Colonic mucosa (tissue), 4 donors: ENCODE measurements at regions not wholly inside any gene's neighbourhood (a gene's known extent, or its start where the extent isn't known, plus 50 kb on each side); places are given as distances from the start of the nearest gene placed in this dataset.

Experiments
- DNase-seq: peaks from one replicate; pipeline ENCODE4 v3.0.0-alpha.2; 2020
- H3K27ac ChIP-seq: fragments of 200-600 bp; one replicate; pipeline ENCODE4 v1.8.0; 2021
- H3K27me3 ChIP-seq: fragments of 200-600 bp; one replicate; pipeline ENCODE4 v1.8.0; 2021
- H3K36me3 ChIP-seq: fragments of 200-600 bp; one replicate; pipeline ENCODE4 v1.8.0; 2021
- H3K4me1 ChIP-seq: fragments of 200-600 bp; one replicate; pipeline ENCODE4 v1.8.0; 2021; ENCODE audit warnings: mild to moderate bottlenecking
- H3K4me3 ChIP-seq: fragments of 200-600 bp; one replicate; pipeline ENCODE4 v1.8.0; 2021
- H3K9ac ChIP-seq, 2 donors: one replicate each; pipeline ENCODE4 v1.7.0; 2013; ENCODE audit warnings: control low read depth in 2 of 2, low read depth in 2 of 2, low read length in 2 of 2
- H3K9me3 ChIP-seq: fragments of 200-600 bp; one replicate; pipeline ENCODE4 v1.8.0; 2021
- intact Hi-C: fragments of 100-400 bp; cut with DNase I; formaldehyde crosslinking; loops from one replicate; pipeline ENCODE4 v1.14.1; 2022
- TF ChIP-seq, protein P1 (sequence below): fragments of 200-600 bp; IDR thresholded peaks from one replicate; pipeline ENCODE4 v1.8.0; 2022; ENCODE audit warnings: antibody characterized with exemption, mild to moderate bottlenecking
- donor health status: healthy.
- donor health status: DM: no; HTN: no; CAD: no.
- donor health status: DM: no; HTN: no; CAD: no.

DNA sequence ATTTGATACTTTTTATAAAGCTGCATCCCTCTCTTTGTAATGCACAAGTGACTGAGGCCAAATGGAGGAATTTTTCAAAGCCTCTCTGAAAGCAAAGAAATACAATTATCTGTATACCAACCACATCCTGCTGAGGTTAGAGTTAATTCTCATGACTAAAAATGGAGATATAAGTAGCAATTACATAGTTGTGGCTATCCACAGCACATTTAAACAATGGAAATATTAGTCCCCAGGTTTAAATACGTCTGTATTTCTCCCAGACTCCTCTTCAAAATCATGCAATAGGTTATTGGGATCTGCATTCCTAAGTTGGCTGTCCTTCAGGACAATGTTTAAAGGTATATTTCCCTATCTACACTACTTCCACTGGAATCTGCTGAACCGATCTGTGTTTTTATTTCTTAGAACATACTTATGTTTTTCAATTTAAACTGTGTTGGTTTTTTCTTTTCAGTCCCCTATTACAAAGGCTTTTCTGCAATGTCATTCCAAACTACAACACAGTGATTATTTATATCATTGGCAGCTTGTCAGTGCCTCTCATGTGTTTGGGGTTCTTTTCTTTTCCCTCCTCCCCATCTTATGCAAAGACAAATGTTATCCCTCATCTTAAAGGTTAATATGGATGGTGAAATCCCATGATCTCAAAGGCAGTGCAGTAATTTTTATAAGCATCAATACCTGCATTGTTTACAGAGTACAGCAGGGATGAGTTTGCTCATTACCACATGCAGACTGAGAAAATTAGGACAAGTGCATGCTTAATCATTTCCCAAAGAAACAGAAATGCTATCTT is 134.8 kb upstream of the FSHR start:
- Histone ChIP-seq H3K9ac (no peak overlapping the region), H3K27me3 (no peaks in the 10 kb centered on the region), H3K4me1 (no peaks in the 10 kb centered on the region), H3K4me3 (no peak overlapping the region), H3K27ac (no peak overlapping the region), H3K9me3 (no peaks in the 10 kb centered on the region), H3K36me3 (no peaks in the 10 kb centered on the region)
- DNase-seq: no peak
- intact Hi-C loops: no loop called here
- TF ChIP-seq, protein P1, sequence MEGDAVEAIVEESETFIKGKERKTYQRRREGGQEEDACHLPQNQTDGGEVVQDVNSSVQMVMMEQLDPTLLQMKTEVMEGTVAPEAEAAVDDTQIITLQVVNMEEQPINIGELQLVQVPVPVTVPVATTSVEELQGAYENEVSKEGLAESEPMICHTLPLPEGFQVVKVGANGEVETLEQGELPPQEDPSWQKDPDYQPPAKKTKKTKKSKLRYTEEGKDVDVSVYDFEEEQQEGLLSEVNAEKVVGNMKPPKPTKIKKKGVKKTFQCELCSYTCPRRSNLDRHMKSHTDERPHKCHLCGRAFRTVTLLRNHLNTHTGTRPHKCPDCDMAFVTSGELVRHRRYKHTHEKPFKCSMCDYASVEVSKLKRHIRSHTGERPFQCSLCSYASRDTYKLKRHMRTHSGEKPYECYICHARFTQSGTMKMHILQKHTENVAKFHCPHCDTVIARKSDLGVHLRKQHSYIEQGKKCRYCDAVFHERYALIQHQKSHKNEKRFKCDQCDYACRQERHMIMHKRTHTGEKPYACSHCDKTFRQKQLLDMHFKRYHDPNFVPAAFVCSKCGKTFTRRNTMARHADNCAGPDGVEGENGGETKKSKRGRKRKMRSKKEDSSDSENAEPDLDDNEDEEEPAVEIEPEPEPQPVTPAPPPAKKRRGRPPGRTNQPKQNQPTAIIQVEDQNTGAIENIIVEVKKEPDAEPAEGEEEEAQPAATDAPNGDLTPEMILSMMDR: no peak

DNA sequence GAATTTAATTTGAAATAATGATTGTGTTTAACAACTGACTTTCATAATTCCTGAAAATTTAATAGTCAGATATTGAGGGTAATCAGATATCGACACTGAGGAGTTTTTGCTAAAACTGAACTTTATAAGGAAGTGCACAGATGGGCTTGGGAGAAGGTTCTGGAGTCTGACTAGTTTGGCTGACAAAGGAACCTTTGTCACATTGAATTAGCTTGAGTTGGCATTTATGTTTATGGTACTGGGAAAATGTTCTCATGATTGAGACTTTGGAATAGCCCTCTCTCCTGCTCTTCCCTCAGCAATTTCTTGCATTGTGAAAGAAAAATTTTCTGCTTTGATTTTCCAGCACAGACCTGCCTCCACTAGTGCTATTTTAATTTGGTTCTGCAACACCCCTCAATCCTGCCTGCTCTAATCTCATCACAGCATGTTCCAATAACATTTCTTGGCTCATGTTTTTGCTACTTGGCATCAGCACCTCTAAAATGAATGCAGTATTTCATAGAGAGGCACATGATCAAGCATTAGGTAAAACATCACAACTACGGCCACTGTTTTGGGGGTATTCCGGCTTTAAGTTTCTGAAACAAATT is 133.9 kb upstream of the FSHR start:
- no peak for DNase-seq
- Histone ChIP-seq H3K27ac (no peak overlapping the region), H3K9ac (no peak overlapping the region), H3K27me3 (no peaks in the 10 kb centered on the region), H3K36me3 (no peaks in the 10 kb centered on the region), H3K4me3 (no peak overlapping the region), H3K4me1 (no peaks in the 10 kb centered on the region), H3K9me3 (no peaks in the 10 kb centered on the region)
- TF ChIP-seq, protein P1: no peak
- intact Hi-C loops: no loop called here

DNA sequence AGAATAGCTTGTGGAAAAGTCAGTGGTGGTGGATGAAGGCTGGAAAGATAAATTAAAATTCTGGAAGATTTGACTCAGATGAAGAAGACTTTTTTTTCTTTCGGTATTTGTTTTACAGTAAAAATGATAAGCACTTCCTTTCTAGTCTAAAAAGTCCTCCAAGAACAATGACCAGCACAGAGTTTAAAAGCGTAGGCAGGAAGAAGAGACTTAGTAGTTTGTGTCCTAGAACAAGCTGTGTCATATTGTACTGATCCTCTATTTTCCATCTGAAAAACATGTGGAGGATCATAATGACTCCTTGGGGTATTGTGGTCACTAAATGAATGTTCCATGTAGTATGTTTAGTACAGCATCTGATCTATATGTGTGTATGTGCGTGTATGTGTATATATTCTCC is 132.4 kb upstream of the FSHR start:
- no peak for DNase-seq
- Histone ChIP-seq H3K9ac (no peak overlapping the region), H3K36me3 (no peaks in the 10 kb centered on the region), H3K27ac (no peak overlapping the region), H3K4me3 (no peak overlapping the region), H3K4me1 (no peaks in the 10 kb centered on the region), H3K9me3 (no peaks in the 10 kb centered on the region), H3K27me3 (no peaks in the 10 kb centered on the region)
- TF ChIP-seq, protein P1: no peak
- intact Hi-C loops: no loop called here

DNA sequence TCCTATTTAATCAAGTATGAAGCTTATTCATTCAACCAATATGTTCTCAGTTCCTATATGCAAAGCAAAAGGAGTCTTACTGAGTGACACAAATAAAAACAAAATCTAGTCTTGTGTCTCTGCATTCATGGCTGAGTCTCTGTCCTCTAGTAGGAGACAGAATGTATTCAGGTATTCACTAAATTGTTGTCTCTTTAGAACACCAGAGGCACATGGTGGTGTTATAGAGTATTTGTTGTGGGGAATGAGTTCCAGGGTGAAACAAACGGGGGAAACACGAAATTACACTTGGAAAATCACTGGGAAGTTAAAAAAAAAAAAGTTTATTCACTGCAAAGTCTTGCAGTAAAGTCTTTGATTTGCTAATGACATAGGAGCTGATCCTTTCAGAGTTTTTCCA is 131.7 kb upstream of the FSHR start:
- H3K36me3 ChIP-seq: no peaks in the 10 kb centered on the region
- H3K9me3 ChIP-seq: no peaks in the 10 kb centered on the region
- TF ChIP-seq, protein P1: no peak
- H3K9ac ChIP-seq: no peak overlapping the region
- H3K27ac ChIP-seq: no peak overlapping the region
- H3K4me1 ChIP-seq: no peaks in the 10 kb centered on the region
- no peak for DNase-seq
- H3K4me3 ChIP-seq: no peak overlapping the region
- intact Hi-C loops: no loop called here
- no peaks in the 10 kb centered on the region for H3K27me3 ChIP-seq

DNA sequence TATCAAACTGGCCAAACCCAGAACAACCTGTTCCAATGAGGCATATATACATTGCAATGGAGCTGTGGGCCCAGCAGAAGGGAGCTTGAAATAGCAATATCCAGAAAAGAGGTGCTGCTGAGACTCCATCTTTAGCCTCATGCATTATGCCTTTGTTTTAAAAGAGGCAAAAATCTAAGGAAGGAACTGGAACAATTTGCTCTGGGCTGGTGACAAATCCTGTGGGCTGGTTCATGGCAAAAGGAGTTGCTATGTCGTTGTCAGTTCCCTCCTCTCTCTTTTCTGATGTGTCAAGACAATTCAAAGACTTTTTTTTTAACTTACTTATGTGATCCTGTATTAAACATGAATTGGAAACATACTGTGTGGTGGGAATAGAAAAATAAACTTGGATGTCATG is 124.2 kb upstream of the FSHR start:
- no peaks in the 10 kb centered on the region for H3K27me3 ChIP-seq
- no peak overlapping the region for H3K9ac ChIP-seq
- H3K36me3 ChIP-seq: no peaks in the 10 kb centered on the region
- H3K27ac ChIP-seq: no peak overlapping the region
- H3K4me3 ChIP-seq: no peak overlapping the region
- H3K9me3 ChIP-seq: no peaks in the 10 kb centered on the region
- DNase-seq: no peak
- TF ChIP-seq, protein P1: no peak
- intact Hi-C loops: no loop called here
- no peaks in the 10 kb centered on the region for H3K4me1 ChIP-seq
